HG02973 (cell line): ENCODE measurements at regions not wholly inside any gene's neighbourhood (a gene's known extent, or its start where the extent isn't known, plus 50 kb on each side); places are given as distances from the start of the nearest gene placed in this dataset.

Source experiments
- ATAC-seq: cut with Tn5 transposase; IDR thresholded peaks from one replicate; pipeline ENCODE4 v1.9.1; 2021; ENCODE audit warnings: moderate library complexity; ENCODE audit not compliant: unreplicated experiment

DNA sequence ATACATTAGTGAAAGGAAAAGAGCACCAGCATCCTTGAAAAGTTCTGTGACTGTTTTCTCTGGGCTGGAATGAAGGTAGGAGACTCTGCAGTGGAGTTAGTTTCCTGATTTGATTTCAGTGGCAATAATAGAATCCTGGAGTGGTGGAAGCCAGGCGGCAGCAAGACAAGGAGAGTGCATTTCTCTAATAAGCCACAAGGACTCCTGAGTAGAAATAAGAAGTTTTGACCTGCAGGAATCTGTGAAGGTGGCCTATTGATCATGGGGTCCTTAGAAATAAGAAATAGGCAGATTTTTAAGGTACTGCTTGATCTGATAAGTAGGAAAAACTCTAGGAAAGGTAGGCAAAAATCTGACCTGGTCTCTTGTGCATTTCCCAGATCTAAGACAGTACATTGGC is 68.4 kb upstream of the ELOVL5 start:
- no peak for ATAC-seq

DNA sequence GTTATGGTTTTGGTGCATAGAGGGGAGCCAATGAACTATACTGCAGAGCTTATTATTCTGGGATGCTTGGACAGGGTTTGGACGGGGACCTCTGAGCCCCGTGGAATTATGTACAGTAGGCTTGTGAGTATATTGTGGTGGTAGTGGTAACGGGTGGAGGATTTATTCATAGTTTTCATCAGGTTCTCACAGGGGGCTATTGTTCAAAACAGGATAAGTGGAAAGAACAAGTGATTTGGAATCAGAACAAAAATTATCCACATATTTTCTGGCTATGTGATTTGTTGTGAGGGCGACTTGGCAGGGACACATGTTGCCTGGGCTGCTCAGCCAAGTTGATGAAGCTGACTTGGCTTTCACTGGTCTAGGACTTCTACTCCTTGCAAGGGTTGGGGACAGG is 64.6 kb upstream of the ELOVL5 start:
- no peak for ATAC-seq

- ATAC-seq, result no peak
Observed at GRCh38 chr6:53412751-53413150, 64.0 kb upstream of the ELOVL5 start.

- no peak for ATAC-seq
Observed at GRCh38 chr6:53412021-53412715, 63.4 kb upstream of the ELOVL5 start.

DNA sequence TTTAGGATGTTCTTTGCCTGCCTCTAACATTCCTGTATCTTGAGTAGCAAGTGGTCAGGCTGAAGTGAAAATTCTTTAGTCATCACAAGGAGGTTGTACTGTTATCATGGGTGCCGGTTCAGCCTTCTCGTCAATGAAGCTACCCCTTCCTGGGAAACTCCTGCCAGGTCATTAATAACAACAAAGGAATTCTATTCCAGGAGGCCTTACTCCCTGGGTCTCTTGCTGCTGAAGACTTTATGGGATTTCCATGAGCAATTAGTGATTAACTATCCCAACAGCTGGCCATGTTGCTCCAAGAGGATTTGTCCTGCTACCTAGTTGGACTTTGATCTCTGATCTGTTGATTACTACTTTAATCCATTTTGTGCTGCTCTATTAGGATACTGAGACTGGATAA is 62.7 kb upstream of the ELOVL5 start:
- no peak for ATAC-seq

- peak; percentile 90 for ATAC-seq
Observed at GRCh38 chr6:53410508-53411258, 61.9 kb upstream of the ELOVL5 start.

DNA sequence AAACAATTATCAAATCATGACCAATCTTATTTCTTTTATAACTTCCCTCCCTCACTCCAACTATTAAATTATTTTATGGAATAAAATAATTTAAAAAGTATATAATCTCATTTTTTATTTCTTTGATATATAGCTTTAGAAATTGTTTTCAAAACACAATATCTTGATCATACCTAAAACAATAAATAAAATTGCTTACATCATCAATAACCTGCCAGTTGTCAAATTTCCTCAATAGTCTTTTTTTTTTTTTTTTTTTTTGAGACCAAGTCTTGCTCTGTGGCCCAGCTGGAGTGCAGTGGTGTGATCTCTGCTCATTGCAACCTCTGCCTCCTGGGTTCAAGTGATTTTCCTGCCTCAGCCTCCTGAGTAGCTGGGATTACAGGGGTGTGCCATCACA is 60.1 kb upstream of the ELOVL5 start:
- no peak for ATAC-seq

GRCh38 chr6:53399027-53399344 is 50.2 kb upstream of the ELOVL5 start:
- ATAC-seq, result no peak

DNA sequence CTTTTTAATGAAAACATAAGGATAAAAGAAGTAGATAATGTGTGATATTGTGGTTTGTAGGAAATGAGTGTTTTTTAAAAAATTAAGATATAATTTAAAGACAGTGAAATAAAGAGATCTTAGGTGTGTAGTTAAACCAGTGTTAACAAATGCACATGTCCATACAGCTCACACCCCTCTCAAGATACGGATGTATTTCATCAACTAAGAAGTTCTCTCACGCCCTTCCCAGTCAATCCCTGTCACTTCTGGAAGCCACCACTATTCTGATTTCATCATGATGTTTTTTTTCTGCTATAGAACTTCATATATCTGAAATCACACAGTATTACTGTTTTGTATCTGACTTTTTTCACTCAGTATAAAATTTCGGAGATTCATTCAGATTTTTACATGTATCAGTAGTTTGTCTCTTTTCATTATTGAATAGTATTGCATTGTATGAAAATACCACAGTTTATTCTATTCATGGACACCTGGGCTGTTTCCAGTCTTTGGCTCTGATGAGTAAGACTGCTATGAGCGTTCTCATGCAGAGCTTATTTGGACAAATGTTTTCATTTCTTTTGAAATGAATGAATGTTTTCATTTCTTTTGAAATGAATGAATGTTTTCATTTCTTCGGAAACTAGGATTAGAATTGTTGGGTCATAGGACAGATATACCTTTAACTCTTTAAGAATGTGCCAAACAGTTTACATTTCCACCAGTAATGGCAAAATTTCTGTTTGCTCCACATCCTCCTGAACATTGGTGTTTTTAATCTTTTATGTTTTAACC is 49.7 kb upstream of the ELOVL5 start:
- ATAC-seq, result no peak
